HG02759 (cell line): ENCODE measurements at regions not wholly inside any gene's neighbourhood (a gene's known extent, or its start where the extent isn't known, plus 50 kb on each side); places are given as distances from the start of the nearest gene placed in this dataset.

Experiments used
- ATAC-seq: cut with Tn5 transposase; IDR thresholded peaks from one replicate; pipeline ENCODE4 v1.9.1; 2021; ENCODE audit warnings: mild to moderate bottlenecking, moderate library complexity; ENCODE audit not compliant: unreplicated experiment

DNA sequence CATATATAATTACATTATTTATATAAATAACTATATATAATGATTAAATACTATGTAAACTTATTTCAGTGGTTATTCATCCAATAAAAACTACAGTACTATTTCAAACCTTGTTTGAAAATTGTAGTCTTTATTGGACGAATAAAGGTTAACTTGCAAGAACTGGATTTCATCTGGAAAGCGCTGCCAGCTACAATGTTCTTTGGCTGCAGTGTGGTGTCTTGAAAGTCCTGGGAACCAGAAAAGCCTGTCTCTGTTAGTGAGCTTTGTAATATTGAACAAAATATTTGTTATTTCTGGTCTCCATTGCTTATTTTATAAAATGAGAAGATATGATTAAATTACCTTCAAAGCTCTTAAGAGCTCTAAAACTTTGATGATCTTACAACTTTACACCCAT is 763.6 kb downstream of the ADGRL2 start:
- ATAC-seq, result no peak

DNA sequence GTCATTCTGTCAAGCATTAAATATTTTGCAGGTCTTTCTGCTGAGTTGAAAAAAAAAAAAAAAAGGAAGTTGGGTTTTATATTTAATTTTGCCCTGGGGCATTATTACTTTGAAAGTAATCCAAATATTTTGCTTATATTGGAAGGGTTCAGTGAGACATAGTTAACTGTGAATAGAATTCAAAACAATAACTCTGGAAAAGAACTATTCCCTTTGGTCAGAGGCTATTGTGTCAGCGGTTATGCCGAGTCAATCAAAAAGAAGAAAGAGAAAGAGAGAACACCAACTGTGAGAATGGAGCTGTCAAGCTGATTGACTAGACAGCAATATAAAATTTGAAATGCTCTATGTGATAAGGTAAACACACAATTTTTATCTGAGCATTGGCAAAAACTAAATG is 761.7 kb downstream of the ADGRL2 start:
- no peak for ATAC-seq

DNA sequence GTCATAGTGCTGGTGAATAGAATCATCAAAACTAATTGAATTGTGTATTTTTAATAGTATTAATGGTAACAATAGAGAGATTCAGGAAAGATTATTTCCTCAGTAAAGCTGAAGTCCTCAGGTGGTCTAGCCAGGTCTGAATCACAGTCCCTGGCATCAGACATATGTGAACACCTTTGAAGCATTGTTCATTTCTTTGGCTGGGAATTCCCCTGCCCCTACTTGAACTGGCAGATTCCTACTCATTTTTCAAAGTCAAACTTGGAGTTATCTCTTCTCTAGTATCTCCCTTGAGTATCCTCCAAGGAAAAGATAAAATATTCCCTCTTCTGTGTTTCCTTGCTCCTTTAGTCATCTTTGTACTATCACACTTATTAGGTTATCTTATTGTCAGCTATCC is 759.8 kb downstream of the ADGRL2 start:
- no peak for ATAC-seq

DNA sequence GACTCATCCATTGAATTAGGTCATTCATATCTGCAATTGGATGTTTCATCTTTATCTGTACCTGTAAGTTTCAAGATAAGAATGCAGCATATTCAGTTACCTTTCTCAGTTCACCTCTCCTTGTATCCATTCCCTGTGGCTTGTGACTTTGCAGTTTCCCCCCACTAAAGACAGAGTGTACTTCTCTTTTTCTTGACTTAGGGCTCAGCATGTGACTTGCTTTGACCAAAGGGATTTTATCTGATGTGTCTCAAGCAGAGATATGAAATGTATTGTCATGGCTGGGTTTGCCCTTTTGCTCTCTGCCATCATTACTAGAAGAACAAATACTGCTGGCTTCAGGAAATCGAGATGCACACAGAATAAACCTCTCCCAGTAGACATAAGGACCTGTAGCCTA is 754.8 kb downstream of the ADGRL2 start:
- no peak for ATAC-seq

DNA sequence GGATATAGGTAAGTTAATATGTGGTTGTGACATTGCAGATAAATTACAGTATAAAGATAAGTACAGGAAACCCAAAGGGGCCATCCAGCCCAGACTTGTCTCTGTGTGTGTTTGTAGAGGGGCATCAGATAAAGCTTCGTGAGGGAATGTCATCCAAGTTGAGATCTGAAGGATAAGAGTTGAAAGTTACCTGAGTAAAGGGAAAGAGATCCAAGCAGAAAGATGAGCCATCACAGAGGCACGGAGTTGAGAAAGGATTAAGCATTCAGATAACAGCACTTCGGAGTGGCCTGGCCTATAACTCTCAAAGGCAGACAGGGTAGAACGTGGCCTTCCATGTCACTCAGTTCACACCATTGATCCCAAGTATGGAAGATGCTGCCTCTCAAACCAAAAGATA is 749.1 kb downstream of the ADGRL2 start:
- ATAC-seq, result no peak

DNA sequence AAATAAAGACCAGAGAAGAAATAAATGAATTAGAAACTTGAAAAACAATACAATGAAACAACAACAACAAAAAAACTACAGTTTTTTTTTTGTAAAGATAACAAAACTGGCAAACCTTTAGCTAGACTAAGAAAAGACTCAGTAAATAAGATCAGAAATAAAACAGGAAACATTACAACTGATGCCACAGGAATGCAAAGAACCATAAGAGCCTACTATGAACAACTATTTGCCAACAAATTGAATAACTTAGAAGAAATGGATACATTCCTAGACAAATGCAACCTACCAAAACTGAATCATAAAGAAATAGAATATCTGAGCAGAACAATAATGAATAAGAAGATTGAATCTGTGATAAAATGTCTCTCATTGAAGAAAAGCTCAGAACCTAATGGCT is 742.0 kb downstream of the ADGRL2 start:
- no peak for ATAC-seq

DNA sequence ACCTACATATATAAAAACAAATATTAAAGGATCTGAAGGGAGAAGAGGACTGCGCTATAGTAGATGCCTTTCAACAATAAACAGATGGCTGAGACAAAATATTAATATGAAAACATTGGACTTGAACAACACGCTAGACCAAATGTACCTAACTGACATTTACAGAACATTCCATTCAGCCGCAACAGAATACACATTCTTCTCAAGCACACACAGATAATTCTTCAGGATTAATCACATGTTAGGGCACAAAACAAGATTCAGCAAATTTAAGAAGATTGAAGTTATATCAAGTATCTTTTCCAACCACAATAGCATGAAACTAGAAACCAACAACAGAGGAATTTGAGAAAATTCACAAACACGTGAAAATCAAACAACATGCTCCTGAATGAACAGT is 741.4 kb downstream of the ADGRL2 start:
- ATAC-seq, result no peak

DNA sequence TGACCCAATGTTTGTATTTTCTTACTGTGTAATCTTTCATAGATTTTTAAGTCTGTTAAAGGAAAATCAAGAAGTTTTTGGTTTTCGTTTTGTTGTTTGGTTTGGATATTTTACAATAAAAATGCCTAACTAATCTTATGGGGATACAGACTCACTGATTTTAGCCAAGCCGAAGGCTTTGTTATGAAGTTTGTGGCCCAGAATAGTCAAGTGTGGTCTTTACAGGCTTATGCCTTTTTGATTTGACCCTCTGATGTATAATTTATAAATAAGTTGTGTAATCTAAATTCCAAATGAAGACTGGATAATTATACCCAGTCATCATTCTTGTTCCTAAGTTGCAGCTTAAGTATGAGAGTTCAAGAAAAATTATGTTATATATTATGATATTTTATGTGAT is 739.3 kb downstream of the ADGRL2 start:
- no peak for ATAC-seq

DNA sequence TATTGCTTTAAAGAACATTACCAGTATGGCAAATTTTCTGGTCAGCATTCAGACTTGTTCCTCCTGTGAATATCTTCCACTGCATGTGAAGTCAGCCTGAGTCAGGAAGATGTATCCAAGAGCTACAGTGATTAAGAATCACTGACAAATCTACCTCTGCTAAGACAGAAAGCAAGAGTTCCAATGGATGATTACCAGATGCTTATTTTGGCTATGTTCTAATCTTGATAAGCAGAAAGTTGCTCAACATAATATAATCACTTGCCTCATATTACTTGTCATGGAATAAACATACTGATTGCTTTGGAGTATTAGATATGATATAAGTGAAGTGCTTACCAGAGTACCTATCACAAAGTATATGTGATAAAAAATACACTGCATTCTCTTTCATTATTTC is 738.1 kb downstream of the ADGRL2 start:
- no peak for ATAC-seq

DNA sequence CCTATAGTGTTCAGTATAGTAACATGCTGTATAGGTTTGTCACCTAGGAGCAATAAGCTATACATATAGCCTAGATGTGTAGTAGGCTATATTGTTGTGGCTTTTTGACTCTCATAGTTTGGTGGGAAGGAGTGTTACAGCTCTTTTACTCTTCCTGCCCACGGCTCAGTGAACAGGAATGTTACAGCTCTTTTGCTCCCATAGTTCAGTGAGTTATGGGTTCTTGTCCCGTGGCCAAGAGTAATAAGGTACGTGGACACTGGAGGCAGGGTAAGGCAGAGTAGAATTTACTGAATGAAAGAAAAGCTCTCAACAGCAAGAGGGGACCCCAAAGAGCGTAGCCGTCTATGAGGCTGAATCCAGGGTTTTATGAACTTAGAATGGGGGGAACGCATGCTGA is 734.3 kb downstream of the ADGRL2 start:
- ATAC-seq, result no peak

DNA sequence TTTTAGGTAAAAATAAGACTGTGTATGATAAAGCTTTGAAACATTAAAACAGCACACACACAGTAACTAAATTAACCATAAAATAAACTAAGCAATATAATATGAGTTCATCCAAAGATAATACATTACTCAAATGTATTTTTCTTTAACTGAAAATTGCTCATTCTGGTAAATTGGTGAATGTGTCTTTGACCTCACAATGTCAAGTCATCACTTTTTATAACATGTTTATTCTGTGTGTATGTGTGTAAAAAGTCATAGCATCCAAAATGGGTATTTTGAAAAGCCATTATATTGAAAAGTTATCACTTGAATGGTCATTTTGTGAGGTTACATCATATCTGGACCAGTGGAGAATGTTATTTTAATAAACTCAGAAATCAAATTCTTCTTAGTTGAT is 724.6 kb downstream of the ADGRL2 start:
- no peak for ATAC-seq

DNA sequence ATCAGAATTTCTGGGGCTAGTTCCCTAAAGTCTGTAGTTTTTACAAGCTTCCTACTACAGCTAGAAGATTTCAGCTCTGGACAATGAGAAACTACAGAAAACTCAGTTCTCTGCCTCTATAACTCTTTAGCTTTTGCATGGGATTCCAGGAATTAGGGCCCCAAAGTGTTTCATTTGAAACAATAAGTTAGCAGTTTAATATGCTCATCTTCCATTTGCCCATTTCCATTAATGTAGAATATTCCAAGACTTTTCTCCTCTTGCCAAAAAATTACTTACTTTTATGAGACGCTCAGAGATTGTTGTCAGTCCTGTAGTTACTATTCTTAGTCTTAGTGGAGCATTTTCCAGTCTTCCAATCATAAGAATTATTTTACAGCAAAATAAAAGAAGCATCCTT is 719.9 kb downstream of the ADGRL2 start:
- ATAC-seq, result no peak

DNA sequence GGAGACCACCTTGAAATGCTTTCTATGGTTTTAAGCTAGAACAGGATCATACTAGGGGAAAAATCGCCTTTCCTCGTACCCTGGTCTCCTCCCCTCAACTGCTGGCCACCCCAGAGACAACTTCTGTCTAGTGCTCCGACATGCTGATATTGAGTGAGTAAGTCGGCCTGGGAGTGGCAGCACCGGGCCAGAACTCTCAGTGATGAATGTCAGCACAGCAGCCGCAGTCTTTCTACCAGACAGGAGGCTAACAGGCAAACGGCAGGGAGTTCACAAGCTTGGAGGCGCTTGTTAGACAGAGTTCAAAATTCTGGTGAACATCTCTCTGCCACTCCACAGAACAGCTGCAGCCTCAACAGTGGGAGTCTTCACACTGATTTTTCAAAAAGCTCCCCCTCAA is 716.9 kb downstream of the ADGRL2 start:
- no peak for ATAC-seq

DNA sequence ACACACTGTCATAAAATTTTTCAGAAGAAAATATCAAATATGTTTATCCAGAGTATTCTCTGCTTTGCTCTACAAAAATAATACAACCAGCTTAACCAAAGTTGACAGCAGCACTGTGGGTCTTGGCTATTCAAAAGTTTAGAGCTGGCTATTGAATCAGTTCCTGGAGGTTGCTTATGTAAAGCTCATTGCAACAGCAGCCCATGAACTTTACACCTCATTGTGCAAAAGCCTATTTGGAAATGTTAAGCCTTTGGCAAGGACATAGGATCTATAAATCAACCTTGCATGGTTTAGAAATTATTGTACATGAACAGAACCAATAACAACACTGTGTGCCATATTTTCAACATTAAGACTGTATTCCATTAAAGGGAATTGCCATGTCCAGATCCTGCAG is 714.9 kb downstream of the ADGRL2 start:
- no peak for ATAC-seq

DNA sequence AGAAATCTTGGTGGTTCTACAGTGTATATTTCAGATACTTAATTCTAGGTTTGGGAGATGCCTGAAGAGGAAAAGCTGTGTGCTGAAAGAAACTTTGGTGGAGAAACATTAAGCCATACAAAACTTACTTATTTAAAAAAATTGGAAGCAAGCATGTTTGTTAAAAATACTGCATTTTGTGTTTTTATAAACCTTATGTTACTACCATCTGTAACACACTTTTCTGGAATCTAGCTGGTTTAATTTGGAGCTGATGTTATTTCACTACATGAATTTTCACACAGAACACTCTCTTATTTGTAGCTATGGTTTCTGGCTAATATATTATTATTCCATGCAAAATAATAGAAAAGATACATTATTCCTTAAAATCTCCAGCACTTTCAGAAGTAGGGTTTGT is 710.7 kb downstream of the ADGRL2 start:
- ATAC-seq, result no peak

DNA sequence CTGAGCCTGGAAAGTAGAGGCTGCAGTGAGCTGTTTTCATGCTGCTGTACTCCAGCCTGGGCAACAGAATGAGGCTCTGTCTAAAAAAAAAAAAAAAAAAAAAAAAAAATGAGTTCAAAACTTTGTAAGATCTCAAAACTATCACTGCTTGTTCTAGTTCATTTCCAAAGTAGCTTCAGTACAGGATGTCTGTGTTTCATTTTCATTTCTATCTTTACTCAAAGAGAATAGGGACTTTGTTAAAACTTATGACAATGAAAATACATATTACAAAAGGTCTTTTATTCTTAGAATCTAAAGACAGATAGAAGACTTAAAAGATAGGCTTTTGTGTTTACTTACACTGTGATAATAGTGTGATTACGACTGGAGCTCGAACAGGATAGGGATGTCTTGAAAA is 709.7 kb downstream of the ADGRL2 start:
- ATAC-seq, result no peak

DNA sequence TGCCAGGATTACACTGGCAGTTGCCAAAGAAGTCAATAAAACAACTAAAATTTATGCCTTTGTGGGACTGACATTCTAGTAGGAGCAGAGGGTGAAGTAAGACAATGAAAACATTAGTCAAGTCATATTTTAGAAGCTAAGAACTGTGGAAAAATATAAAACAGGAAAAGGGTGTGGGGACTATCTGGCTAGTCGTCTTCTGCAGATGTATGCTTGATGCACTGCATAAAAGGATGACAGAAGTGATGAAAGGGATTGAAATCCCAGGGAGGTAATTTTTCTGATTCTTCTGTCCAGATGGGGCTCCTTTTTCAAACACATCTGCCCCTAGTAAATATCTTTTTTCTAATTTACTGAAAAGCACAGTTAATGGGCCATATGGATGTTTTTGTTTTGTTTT is 706.3 kb downstream of the ADGRL2 start:
- no peak for ATAC-seq

DNA sequence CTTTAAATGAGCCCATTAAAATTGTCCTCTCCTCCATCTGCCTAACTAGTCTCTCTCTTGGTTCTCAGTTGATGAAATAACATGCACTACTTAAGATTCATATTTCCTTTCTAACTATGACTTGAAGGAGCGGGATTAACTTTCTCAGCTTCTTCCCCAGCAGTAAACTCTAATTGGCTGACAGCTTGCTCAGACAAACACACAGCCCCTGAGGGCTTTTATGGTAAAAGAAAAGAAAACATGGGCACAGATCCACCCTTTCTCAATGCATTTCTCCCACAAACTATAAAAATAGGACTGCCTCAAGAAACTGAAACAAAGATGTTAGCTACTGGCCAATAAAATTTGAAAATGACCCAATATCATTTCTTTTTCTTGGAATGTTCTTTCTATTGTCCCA is 703.1 kb downstream of the ADGRL2 start:
- no peak for ATAC-seq

DNA sequence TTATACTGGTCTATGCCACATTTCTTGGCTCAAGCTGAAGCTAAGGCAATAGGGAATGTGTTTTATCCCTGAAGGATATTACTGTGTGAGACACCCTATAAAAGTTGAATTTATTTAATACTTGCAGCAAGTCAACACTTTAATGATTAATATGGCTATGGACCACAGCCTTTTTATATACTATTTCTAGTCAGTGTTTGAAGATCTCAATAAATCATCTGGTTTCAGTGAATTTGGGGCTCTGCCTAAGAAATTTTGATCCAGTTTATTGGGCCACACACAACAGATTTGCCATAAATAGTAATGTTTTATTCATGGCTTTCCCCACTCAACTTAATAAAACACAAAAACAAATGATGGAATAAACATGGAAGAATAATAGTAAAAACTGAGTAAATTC is 698.3 kb downstream of the ADGRL2 start:
- ATAC-seq, result no peak

DNA sequence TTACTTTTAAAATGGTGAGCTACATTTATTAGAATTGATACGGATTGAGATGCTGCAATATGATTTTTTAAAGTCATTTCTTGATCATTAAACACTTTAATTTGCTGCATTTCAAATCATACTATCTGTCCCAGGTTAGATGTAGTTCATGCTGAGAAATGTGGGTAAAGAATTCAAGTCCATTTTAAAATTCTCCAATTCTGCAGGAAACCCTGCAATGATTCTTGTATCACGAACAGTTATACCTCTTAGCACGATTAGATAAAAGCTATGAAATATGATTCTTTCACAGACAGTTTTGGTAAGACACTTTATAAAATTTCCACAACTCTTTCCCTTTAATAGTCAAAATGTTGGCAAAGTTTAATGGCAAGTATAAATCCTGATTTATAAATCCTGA is 693.4 kb downstream of the ADGRL2 start:
- no peak for ATAC-seq

DNA sequence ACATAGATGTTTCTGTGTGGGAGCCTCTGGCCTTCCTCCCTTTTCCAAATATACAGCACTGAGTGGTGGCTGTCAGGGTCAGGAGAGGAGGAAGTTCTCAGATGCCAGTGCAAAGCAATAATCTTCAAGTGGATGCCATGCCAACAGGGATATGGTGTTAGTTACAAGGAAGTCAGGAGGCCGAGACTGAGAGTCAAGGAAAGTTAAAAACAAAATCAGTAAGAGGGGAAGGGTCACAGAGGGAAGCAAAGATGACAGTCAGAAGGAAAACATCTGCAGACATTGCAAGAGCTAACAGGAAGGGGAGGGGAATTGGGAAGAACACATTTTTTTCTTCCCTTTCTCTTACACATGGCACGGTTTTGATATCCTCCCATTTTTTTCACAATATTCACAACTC is 691.4 kb downstream of the ADGRL2 start:
- no peak for ATAC-seq

DNA sequence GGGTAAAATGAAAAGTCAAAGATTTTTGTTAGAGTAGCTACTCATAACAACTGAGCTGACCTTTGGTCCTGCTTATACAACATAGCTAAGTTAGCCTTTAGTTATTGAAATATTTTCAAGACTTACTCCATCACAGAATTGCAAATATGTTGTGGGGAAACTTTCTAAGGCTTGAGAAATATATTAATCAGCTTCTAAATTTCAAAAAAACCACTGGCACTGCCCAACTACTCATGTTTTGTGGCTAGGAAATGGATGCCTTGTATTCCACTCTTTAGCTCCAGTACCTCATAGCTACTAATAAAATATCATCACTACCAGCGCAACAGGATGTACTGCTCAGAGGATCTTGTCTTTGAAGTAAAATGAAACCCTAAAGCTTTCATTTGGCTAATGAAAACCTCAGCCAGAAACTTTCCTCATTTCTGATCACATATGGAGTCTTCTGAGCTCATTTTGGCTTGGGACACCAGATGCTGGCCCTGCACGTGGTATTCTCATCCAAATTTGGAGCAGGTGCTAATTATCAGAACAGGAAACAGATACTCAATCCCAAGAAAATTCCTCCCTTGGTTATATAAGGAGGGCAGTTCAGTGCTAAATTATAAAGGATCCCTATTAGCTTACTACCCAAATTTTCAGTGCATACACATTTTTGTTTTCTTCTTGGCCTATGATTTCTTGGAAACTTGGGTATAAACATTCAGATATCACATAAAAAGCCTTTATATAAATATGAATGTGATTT is 690.7 kb downstream of the ADGRL2 start:
- ATAC-seq, result no peak

DNA sequence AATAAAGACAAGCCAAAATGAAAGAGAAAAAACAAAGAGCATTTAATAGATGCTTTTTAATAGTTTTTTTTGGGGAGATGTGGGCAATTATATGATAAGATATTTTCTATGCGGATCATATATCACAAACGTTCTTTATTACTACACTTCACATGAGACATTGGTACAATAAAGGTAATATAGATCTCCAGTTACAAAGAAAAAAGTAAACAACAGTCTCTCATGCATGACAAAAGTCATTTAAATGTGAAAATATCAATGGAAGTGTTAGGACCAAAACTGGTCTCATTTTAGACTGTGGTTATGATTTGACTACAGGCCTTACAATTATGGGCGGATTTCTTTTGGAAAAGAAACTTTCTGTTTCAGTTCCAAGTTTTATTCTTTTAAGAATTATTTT is 687.0 kb downstream of the ADGRL2 start:
- no peak for ATAC-seq
